HL-60 (cell line): ENCODE measurements at regions not wholly inside any gene's neighbourhood (a gene's known extent, or its start where the extent isn't known, plus 50 kb on each side); places are given as distances from the start of the nearest gene placed in this dataset.

Experiments used
- DNase-seq, 2 experiments: peaks; one replicate each; pipeline ENCODE4 v3.0.0-alpha.2; 2010 to 2020; ENCODE audit warnings: low read depth in 1 of 2, low spot score in 1 of 2
- H3K27ac ChIP-seq: fragments of 250-450 bp; sonication (Bioruptor Pico); replicated peaks from 2 replicates; pipeline ENCODE4 v1.5.1; 2020; ENCODE audit warnings: mild to moderate bottlenecking, moderate library complexity
- H3K27me3 ChIP-seq: fragments of 250-450 bp; sonication (Bioruptor Pico); 2 replicates; pipeline ENCODE4 v1.5.1; 2021; ENCODE audit warnings: mild to moderate bottlenecking, moderate library complexity; ENCODE audit not compliant: insufficient read depth, poor library complexity, severe bottlenecking
- H3K4me3 ChIP-seq: replicated peaks from 2 replicates; pipeline ENCODE4 v1.5.1; 2011; ENCODE audit warnings: mild to moderate bottlenecking, control low read depth, low read length; ENCODE audit not compliant: insufficient read depth
- CTCF ChIP-seq: IDR thresholded peaks from one replicate; pipeline ENCODE4 v1.5.1; 2011; ENCODE audit warnings: low read length, control low read depth, inconsistent platforms; ENCODE audit not compliant: insufficient read depth
- GABPA ChIP-seq: IDR thresholded peaks from 2 replicates; pipeline ENCODE4 v1.6.1; 2012; ENCODE audit warnings: low read depth
- POLR2AphosphoS5 ChIP-seq: IDR thresholded peaks from 2 replicates; pipeline ENCODE4 v1.6.1; 2012; ENCODE audit warnings: low read depth
- SPI1 ChIP-seq: IDR thresholded peaks from 2 replicates; pipeline ENCODE4 v1.6.1; 2012; ENCODE audit warnings: low read depth, mild to moderate bottlenecking, borderline replicate concordance
- TF ChIP-seq, protein P1 (sequence below): IDR thresholded peaks from 2 replicates; pipeline ENCODE4 v1.6.1; 2012; ENCODE audit warnings: low read depth; ENCODE audit not compliant: insufficient replicate concordance

DNA sequence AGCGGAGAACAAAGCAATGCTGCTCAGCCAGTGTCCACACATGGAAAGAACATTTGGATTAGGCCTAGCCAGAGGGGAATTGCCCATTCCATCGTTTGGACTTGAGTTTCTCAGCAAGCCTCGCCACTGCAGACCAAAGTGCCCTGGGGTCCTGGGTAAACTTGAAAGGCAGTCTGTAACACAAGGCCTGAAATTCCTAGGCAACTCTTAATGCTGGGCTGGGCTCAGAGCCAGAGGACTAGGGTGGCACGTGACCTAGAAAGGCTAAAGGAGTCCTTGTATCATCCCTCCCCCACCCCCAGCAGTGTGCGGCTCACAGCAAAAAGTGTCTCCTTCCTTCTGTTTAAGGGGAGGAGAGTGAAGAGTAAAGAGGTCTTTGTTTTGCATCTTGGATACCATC is 210.4 kb upstream of the ARX start:
- no peak for TF ChIP-seq SPI1
- TF ChIP-seq, protein P1, sequence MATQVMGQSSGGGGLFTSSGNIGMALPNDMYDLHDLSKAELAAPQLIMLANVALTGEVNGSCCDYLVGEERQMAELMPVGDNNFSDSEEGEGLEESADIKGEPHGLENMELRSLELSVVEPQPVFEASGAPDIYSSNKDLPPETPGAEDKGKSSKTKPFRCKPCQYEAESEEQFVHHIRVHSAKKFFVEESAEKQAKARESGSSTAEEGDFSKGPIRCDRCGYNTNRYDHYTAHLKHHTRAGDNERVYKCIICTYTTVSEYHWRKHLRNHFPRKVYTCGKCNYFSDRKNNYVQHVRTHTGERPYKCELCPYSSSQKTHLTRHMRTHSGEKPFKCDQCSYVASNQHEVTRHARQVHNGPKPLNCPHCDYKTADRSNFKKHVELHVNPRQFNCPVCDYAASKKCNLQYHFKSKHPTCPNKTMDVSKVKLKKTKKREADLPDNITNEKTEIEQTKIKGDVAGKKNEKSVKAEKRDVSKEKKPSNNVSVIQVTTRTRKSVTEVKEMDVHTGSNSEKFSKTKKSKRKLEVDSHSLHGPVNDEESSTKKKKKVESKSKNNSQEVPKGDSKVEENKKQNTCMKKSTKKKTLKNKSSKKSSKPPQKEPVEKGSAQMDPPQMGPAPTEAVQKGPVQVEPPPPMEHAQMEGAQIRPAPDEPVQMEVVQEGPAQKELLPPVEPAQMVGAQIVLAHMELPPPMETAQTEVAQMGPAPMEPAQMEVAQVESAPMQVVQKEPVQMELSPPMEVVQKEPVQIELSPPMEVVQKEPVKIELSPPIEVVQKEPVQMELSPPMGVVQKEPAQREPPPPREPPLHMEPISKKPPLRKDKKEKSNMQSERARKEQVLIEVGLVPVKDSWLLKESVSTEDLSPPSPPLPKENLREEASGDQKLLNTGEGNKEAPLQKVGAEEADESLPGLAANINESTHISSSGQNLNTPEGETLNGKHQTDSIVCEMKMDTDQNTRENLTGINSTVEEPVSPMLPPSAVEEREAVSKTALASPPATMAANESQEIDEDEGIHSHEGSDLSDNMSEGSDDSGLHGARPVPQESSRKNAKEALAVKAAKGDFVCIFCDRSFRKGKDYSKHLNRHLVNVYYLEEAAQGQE: no peak
- no peak for TF ChIP-seq POLR2AphosphoS5
- no peak for TF ChIP-seq CTCF
- no peak for TF ChIP-seq GABPA
- DNase-seq: no peak
- H3K4me3 ChIP-seq: no peak overlapping the region
- no peak overlapping the region for H3K27ac ChIP-seq
- no peaks in the 10 kb centered on the region for H3K27me3 ChIP-seq

GRCh38 chrX:25219480-25219879 is 203.7 kb upstream of the ARX start:
- Histone ChIP-seq H3K27ac (no peak overlapping the region), H3K4me3 (no peak overlapping the region), H3K27me3 (peaks cover 2% of the 10 kb centered on the region)
- TF ChIP-seq GABPA: no peak
- TF ChIP-seq, protein P1: no peak
- no peak for TF ChIP-seq SPI1
- no peak for TF ChIP-seq POLR2AphosphoS5
- no peak for TF ChIP-seq CTCF
- DNase-seq: no peak

DNA sequence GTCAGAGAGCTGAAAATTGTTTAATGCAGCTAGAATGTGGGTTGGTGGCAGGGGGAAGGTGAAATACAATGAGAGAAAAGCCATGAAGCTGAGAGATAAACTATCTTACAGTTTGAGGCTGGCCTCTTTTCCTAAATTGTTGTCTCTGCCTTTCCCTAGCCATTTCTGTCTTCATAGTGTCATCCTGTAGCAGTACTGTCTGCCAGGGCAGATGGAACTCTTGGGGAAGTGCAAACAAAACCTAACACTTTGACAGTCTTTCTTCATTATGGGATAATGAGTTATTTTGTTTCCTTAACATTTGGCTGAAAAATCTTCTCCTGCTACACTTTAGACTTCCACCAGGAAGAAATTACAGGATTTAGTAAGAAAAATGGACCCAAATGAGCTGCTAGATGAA is 197.8 kb upstream of the ARX start:
- no peak for DNase-seq
- TF ChIP-seq POLR2AphosphoS5 (no peak), CTCF (no peak), SPI1 (no peak), GABPA (no peak)
- TF ChIP-seq, protein P1: no peak
- Histone ChIP-seq H3K27ac (no peak overlapping the region), H3K4me3 (no peak overlapping the region), H3K27me3 (no peaks in the 10 kb centered on the region)
